Suprapubic skin (tissue), 3 donors: ENCODE measurements at regions not wholly inside any gene's neighbourhood (a gene's known extent, or its start where the extent isn't known, plus 50 kb on each side); places are given as distances from the start of the nearest gene placed in this dataset.

ENCODE experiments used
- CTCF ChIP-seq, 2 donors: fragments of 200-600 bp in 1 of 2; fragments of 450-650 bp in 1 of 2; sonication (generic) in 1 of 2; IDR thresholded peaks; one replicate each; pipeline ENCODE4 v1.5.1; 2016 to 2019; ENCODE audit warnings: antibody characterized with exemption in 2 of 2, mild to moderate bottlenecking in 1 of 2, moderate library complexity in 1 of 2
- POLR2A ChIP-seq, 2 donors: fragments of 450-650 bp; IDR thresholded peaks; one replicate each; pipeline ENCODE4 v1.6.1; 2017; ENCODE audit warnings: antibody characterized with exemption in 2 of 2, mild to moderate bottlenecking in 2 of 2, moderate library complexity in 2 of 2

- no peak for TF ChIP-seq POLR2A (IDR thresholded peaks at IDR 0.05)
- TF ChIP-seq CTCF (IDR thresholded peaks at IDR 0.05): no peak
Measured at GRCh38 chr2:181130686-181131085, 150.3 kb downstream of the UBE2E3 start.
